GM19455 (cell line): ENCODE measurements at regions not wholly inside any gene's neighbourhood (a gene's known extent, or its start where the extent isn't known, plus 50 kb on each side); places are given as distances from the start of the nearest gene placed in this dataset.

Experiments used
- ATAC-seq: cut with Tn5 transposase; IDR thresholded peaks from one replicate; pipeline ENCODE4 v1.9.1; 2021; ENCODE audit not compliant: unreplicated experiment

DNA sequence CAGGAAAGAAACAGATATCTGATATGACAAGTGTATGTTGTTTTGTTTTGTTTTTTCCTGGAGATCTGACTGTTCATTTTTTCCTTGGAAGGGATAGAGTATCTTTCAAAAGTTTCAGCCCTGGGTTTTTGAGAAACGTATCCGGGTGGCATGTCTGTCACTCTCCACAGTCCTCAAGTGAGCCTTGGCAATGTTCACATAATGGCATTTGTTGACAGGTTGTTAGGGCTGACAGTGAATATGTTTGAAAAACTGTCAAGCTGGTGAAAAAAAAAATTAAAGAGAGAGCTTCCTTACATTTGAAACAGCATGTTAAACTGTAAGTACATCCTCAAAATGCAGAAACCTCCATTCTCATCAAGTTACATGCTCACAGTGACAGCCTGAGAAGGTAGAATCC lies 113.0 kb upstream of the DYNLRB2 start:
- ATAC-seq: no peak

DNA sequence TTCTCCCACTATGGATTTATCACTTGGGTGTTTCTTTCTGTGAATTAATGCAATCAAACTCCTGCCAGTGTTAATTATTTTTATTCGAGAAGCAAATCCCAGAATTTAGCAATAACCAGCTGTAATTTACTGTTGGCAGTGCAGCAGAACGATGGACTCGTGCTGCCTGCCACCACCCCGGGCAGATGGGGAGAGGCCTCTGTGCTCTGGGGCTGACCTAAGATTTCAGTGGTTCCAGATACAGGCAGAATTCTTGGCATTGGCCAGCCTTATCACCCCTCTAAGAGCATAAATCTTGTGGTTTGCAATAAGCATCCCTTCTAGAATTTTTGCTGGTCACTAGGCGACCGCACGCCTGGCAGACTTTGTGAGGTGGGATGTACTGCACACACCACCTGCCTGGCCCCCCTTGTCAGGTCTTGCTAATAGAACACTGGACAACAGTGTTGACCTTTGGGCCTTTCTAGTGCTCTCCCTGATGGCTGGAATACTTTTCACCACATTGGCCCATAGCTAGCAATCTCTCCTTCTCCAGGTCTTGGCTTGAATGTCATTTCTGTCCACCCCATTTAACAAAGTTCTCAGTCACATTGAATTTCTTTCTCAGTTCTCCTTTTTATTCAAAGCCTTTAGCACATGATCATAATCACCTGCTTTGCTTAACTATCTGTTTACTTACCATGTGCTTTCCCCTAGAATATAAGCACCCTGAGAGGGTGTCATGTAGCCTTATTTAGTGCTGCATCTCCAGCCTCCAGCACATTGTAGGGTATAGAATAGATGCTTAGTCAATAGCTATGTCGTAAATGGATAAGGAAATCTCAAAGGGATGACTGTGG lies 122.1 kb upstream of the DYNLRB2 start:
- ATAC-seq: no peak

DNA sequence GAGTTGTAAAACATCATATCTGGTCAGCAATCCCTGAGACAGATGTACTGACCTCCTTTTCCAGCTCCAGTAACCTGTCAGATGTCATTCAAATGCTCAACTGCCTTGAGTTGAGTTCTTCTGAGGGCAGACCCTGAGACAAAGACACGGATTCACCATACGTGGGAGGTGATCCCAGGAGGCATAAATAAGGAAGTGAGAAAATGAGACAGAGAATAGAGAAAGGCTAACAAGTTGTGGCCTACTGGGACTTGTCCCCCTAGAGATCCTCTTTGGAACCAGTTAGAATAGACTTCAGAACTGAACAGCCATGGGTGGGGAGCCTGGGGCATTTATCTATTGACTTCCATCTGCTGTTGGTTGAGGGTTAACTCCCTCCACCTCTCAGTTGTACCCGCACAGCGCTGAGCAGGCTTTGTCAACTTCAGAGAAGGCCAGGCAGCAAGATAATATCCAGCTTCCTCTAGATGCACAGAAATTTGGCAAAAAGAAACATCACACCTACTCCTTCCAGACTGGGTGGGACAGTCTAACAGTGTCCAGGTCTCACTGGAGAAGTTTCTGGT lies 123.0 kb upstream of the DYNLRB2 start:
- ATAC-seq: no peak

DNA sequence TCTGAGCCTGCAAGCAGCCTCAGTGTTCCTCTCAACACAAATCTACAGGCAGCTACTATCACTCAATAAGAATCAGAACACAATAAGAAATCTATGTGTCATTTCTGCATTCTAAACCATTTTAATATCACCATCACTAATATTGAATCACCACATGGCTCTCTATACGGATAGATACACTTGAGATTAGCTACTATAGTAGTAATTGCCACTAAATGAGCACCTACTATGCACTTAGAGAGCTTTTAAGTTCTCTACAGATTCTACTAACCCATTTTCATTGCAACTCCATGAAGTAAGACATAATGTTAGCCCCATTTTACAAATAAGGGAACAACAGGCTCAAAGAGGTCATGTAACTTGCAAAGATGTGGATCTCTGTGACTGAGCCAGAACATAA lies 132.8 kb upstream of the DYNLRB2 start:
- ATAC-seq: no peak

DNA sequence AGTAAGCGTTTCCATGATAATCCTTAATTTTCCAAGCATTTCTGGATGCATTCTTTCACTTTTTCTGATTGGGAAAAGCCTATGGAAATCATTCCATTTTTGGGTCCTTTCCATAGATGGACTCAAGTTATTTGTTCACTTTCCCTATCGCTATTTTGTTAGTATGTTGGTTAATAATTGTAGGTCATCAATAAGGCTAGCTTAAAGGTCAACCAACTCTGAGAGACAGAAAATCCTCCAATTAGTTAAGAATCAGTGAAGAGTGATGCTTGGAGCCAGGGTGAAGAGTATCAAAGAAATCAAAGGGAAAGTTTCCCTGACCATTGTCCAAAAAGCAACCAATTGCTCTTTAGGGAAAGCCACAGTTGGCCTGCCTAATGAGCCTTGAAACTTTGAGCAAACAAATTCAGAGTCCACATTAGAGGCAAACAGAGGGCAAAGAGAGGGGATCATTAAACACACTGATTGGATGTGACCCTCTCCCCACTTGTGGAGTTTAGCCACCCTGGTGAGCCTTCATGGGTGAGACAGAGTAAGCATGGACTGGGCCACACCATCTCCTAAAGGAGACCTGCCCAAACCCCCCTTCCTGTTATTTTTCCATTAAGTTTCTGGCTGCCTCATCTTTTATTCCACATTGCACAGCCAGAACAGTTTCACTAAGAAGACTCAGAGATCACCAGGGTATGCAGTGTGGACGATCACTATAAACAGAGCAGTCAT lies 133.4 kb upstream of the DYNLRB2 start:
- ATAC-seq: no peak

DNA sequence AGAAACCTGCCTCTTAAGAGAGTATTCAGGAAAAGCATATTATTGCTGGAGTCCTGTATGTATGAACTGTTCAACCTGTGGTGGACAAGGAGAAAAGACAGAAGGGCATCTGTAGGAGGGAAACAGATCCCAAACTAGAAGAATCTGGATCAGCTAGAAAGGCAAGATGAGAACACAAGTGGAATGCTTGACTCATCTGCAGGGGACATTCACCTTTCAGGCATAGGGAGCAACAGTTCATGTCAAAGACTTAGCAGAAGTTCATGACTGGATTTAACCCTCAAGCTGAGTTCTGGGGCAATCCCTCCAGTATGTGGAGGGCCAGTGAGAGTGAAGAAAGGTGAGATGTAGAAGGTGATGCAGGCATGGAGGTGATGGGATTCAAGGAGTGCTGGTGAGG lies 135.9 kb upstream of the DYNLRB2 start:
- no peak for ATAC-seq

DNA sequence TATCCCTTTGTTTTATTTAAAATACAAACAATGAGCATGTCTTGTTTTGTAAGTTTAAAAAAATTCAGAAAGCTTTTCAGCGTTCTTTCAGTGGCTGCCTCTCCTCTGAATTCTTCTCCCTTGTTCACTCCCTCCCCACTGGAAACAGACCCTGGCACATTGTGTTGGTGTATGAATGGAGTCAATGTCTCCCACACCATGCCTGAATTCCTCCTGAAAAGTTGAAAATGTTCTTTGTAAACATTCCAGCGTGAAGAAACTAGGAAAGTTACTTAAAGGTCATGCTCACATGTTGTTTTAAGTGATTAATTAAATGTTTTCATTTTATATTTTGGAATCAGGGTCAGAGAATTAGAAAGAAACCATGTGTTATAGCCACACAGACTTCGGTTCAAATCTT lies 136.9 kb upstream of the DYNLRB2 start:
- no peak for ATAC-seq

DNA sequence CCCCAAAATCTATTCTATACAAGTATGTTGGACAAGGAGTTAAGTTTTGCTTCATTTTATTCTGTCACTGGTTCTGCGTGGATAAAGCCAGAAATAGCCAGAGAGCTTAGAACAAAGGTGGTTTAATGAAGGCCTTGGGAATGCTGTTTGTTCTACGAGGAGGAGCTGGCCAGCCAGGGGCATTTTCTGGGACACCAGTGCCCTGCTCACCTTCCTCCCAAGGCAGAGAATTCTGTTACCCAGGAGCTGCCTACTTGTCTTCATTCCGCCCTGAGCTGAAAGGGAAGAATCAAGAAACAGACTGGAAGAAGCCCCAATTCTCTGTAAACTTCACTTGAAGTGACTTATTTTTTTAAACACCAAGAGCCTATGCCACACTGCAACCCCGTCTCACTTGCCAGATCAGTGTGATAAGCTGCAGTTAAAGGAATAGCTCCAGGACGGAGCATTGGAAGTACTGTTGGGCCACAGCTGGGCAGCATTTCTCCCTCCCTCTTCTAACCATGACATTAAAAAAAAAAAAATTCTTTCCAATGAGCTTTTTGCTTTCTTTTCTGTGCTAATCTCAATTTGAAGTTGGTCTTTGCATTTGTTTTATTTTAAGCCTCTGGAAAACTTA lies 149.8 kb upstream of the DYNLRB2 start:
- ATAC-seq: no peak

DNA sequence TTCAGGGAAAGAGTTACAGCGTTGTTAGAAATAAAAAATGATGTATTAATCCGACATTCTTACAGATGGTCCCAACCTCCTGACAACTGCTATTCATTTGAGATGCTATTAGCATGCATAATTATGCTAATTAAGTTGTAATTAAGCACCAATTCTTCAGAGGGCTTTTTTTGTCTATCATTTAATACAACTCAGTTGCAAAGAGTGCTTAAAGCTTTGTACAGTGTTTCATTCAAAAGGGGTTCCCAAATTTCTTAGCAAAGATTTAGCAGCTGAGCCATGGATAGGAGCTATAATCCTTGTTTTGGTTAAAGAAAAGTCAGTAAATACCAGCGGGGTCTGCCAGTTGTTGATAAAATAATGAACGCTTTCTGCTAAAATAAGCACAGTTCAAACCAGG lies 150.7 kb upstream of the DYNLRB2 start:
- ATAC-seq: no peak

DNA sequence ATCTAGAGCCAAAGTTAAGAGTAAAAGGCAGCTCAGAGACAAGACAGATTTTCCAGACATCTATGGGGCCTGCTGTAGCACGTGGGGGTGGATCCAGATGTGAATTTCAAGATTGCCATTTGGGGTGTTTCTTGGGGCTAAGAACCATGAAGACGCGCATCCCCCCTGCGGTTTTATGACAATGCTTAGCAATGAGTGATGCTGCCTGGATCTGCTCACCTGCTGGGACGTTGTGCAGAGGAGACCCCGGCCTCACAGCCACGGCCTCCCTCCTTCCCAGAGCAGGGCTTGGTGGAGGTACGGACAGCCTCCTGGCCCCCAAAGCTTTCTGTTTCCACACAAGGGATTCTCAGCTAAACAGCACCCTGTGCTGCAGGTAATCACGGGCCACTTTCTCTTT lies 151.5 kb upstream of the DYNLRB2 start:
- ATAC-seq: no peak

DNA sequence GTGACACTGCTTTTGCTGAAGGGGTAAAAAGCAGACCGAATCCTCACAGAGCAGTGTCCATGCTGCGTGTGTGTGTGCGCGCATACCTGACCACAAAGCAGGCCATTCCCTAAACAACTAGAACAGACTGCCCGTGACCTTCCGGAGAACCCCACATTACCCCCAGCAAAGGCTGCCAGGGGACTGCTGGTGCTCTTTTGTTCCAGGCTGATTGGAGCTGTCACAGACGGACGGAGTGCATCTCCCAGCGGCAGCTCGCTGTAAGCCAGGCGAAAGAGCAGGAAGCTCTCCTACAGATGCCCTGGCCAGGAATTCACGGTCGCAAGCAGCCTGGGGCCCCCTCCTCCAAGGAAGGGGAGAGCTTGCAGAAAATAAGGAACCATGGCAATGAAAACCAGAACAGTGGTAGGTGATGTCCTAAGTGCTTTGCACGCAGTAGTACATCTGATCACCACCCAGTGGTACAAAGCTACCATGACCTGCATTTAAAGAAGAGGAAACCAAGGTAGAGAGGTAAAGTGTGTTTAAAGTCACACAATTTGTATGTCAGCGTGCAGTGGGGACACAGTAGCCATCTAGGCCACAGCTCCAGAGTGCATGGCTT lies 153.4 kb upstream of the DYNLRB2 start:
- no peak for ATAC-seq

DNA sequence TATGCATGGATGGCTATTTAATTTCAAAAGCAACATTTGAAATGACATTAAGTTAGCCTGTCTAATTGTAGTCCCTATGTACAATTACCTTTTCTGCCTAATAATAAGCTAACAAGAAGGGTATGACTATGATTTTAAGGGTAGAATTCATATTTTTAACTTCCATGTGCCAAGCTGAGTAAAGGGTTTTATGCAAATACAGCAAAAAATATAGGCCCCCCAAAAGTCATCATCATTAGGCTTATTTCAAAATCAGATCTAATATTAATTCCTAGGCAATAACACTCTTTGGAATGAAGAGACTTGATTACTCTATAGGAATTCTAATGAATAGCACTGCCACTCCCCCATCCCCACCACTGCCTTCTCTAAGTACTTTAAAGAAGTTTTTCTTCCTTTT lies 155.9 kb upstream of the DYNLRB2 start:
- no peak for ATAC-seq

DNA sequence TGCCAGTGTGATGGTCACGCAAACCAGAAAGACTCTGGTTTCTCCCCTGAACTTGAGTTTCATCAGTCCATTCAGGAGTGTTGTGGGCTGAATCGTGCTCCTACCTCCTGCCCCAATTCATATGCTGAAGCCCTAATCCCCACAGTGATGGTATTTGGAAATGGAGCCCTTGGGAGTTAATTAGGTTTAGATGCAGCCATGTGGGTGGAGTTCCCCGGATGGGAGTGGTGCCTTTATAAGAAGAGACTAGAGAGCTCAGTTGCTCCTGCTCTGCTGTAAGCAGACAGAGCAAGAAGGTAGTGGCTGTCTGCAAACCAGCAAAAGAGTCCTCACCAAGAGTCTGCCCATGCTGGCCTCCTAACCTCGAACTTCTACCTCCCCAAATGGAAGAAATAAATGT lies 160.3 kb upstream of the DYNLRB2 start:
- ATAC-seq: no peak

DNA sequence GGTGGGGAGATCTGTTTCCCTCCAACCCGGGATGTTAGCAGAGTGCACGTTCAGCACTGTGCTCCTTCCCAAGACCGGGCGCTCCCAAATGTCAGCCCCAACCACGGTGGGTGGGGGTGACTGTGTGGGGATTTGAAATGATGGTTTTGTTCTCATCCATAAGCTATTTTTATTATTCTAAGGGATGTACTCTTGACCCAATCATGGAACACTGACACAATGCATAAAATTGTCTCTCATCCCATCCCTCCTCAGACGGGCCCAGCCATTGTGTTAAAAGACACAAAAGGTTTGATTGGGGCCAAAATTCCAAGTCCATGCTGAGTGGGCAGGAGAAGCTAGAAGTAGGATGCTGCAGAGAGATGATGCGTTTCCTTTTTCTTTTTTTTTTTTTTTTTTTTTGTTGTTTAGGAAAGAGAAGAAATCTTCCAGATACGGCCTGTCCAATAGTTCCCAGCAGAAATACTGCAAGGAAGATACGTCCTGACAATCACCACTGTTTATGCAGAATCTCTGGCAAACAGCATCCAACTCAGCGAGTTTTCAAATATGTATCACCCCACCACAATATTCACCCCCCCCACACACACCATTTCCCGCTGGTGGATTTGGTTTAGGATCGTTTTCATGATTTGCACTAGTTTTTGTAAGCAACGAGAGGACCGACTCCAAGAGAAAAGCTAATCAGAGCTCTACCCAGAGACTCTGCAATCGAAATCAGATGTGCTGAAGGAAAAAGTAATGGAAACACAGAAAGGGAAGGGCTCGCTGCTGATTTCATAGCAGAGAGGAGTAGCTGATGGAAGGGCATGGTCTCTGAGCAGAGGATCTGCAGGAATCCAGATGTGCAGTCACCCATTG lies 163.5 kb upstream of the DYNLRB2 start:
- no peak for ATAC-seq

DNA sequence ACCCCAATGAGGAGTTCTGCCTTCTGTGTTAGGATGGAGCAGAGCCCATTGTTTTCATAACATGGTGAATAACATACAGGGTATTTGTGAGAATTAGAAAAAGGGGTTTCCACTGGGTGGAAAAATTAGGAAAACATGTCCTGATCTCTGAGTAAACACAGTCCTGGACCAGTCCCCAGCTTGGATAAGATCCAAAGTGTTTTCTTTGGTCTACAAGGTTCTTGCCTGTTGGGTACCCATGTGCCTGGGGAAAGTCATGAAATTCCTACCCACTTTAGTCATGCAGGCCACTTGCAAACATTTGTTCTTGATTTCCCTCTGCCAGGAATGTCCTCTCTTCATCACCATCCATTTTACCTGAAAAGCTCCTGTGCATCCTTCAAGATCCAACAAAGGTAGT lies 164.8 kb upstream of the DYNLRB2 start:
- no peak for ATAC-seq

DNA sequence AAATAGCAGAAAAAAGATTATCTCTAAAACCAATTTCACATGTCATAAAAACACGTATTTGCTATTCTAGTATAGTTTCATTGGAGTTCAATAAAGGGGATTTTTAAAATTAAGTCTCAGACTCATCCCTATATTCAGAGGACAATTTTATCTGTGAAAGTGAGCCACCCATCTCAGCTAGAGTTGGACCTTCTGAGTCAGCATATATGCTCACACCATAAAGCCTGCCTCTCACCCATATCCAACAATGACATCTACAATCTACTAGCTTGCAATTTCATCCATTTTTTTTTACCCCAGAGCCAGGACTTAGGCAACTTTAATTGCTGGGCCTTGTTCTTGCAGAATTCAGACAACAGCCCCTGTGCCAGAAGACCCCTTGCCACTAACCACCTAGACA lies 165.3 kb upstream of the DYNLRB2 start:
- no peak for ATAC-seq

DNA sequence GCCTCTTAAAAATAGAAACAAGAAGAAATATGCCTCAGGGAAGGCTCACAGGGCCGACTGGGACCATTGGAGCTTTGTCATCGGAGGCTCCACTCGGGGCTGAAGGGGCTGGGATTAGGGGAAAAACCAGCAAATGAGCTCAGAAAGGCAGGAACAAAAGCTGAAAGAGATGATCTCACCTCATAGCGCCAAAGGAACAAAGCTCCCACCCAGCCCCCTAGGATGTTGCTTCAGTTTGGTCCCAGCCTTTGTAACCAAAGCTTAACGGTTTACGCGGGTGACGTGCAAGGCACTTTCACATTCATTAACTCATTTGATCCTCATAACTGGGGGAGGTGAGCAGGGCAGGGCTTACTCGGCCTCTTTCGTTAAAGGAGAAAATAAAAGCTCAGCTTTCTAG lies 168.5 kb upstream of the DYNLRB2 start:
- no peak for ATAC-seq

DNA sequence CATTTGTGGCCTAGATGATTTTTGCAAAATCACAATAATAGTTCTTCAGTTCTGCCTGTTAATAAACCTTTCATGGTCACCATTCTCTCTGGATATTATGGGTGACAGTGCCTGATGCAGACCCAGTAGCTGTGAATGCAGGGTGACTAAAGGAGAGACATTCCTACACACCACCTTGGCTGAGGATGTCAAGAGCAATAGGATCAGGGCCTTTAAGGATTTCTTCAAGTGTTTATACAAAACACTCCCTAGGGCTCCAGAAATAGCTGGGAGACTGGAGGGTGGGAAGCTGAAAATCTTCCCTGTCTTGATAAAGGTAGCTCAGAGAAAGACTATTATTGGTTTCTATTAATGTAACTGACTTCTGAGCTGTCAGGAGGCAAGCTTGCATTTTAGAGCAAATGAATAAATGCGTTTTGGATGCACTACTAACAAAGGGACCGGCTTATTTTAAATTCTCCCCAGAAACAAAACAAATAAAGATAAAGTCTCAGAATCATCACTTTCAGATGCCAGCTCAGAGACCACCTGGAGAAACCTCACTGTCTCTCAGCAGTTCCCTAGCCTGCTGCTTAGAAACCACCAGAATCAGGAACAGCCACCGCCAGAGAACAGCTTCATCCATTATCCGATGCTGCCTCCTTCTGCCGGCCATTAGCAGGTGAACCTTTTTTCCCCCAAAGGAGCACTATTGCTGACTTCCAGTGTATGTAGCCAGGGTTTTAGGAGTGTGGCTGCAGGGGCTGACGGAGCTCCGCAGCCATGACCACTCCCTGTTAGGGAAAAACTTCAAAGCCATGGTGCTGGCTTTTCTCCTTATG lies 171.4 kb upstream of the DYNLRB2 start:
- ATAC-seq: no peak

DNA sequence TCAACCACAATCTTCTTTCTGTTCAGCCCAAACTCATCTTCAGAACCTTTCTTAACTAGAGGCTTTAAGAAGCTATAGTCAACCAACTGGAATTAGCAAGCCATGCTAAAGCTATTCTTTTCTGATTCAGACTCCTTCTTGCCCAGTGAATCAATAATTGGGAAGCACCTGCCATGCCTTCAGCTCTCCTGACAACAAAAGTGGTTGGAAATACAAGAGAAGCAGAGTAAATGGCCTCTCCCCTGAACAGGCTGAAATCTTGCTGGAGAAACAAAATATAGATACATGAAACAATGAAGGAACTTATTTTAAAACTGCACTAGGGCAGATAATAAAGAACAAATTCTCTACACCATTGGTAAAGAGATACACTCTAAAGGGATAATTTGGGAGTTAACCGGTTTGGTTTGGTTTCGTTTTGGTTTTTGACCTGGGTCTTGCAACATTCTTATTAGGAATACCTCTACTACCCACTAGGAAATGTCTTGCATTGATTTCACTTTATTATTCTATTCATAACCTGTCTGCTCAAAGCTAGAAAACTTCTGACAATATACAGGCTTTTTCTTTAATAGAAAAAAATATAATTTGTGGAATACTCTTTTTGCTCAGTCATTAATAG lies 173.6 kb upstream of the DYNLRB2 start:
- ATAC-seq: no peak
